Panc1 (cell line): ENCODE measurements at regions not wholly inside any gene's neighbourhood (a gene's known extent, or its start where the extent isn't known, plus 50 kb on each side); places are given as distances from the start of the nearest gene placed in this dataset.

ENCODE experiments used
- CTCF ChIP-seq: fragments of 450-650 bp; IDR thresholded peaks from 2 replicates; pipeline ENCODE4 v1.5.1; 2017; ENCODE audit warnings: mild to moderate bottlenecking
- POLR2AphosphoS5 ChIP-seq: IDR thresholded peaks from 2 replicates; pipeline ENCODE4 v1.6.1; 2012; ENCODE audit warnings: mild to moderate bottlenecking, low read depth, low read length, moderate library complexity
- REST ChIP-seq, 2 experiments: IDR thresholded peaks; 2 replicates each; pipeline ENCODE4 v1.6.1; 2011 to 2012; ENCODE audit warnings: low read depth in 2 of 2, control low read depth in 1 of 2, low read length in 1 of 2, mild to moderate bottlenecking in 1 of 2, moderate library complexity in 1 of 2; ENCODE audit not compliant: insufficient read depth in 1 of 2

- TF ChIP-seq CTCF (no peak), REST (IDR thresholded peaks at IDR 0.05; ENCODE audit: insufficient read depth in 1 of 2, low read depth in 2 of 2, low read length in 1 of 2) (no peak), POLR2AphosphoS5 (no peak)
Measured at GRCh38 chr1:112833806-112834205, 118.7 kb upstream of the PPM1J start.
